GM19324 (cell line): ENCODE measurements at regions not wholly inside any gene's neighbourhood (a gene's known extent, or its start where the extent isn't known, plus 50 kb on each side); places are given as distances from the start of the nearest gene placed in this dataset.

Experiments used
- ATAC-seq: cut with Tn5 transposase; IDR thresholded peaks from one replicate; pipeline ENCODE4 v1.9.1; 2021; ENCODE audit warnings: mild to moderate bottlenecking, moderate library complexity; ENCODE audit not compliant: unreplicated experiment, low FRiP score

DNA sequence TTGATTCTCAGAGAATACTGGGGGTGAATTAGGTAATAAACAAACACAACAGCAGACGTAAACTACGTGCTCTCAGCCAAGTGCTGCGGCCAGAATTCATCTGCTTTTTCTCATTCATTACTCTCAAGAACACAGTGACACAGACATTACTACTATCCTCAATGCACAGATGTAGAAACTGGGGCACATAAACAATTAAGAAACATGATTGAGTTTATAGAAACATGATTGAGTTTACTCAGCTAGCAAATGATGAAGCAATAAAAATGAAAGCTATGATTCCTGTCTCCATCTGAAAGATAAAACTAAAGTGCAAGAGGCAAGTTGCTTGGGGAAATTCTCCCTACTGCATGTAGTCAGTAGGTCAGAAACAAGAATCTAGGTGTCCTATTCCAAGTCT lies 140.5 kb downstream of the IFI44 start:
- ATAC-seq = no peak

DNA sequence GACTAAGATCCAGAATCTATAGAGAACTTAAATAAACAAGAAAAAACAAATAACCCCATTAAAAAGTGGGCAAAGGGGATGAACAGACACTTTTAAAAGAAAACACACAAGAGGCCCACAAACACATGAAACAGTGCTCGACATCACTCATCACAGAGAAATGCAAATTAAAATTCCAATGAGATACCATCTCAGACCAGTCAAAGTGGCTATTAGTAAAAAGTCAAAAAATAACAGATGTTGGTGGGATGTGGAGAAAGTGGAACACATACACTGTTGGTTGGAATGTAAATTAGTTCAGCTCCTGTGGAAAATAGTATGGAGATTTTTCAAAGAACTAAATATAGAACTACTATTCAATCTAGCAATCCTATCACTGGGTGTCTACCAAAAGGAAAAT lies 143.1 kb downstream of the IFI44 start:
- no peak for ATAC-seq

DNA sequence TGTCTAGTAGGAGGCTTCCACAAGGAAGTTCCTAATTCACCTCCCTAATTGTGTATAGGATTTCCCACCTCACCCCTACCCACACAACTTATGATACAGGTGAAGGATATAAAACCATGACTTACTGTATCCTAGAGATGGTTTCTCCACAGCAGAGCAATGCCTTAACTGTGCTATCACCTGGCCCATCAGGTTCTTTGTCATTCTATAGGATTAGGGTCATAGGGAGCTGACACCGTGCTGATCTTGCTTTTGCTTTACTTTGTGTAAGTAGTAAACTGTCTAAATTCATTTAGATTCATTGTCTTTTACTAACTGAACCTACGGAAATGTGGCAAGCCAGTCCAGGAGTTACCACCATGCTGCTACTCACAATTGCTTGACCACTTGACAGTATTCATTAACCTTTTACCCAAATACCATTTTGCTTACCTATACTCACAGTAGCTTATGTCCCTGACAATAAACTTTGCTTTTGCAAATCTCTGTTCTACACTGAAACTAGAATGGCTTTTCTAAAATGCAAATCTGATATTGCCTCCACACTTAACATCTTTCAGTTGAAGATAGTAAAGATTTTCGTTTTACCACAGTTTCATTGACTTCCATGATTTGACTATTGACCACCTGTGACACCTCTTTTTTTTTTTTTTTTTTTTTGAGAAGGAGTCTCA lies 147.6 kb downstream of the IFI44 start:
- peak; percentile 91 for ATAC-seq

DNA sequence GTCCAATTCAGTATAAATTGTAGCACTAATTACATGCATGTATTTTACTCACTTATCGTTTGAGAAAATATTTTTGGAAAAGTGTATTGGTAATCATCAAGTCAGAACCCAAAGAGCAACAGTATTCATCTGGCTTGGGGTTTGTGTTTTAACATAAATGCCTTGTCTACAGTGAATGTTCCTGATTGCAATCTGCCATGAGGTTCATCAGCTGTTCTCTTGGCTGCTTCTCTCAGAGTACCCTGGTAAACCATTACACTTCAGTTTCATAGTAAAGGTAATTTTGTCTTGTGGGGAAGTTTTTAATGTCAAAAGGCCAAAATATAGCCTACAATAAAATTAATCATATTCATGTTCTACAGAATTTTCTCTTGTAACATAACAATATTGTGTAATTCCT lies 150.3 kb downstream of the IFI44 start:
- no peak for ATAC-seq

DNA sequence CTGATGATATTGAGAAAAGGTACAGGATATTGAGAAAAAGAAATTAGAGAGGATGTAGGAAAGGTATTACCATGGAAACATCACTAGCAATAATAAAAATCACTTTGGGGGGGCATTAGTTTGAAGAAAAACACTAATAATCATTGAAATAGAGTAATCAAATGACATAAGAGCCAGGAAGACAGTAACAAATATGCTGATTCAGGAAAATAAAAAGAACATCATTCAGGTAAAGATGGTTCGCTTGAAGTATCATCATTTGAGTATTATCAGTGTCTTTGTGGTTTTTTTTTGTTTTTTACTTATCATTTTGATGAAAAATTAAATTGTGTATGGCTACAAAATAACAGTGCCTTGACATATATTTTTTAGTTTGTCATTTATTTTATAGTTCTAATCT lies 164.5 kb downstream of the IFI44 start:
- no peak for ATAC-seq

DNA sequence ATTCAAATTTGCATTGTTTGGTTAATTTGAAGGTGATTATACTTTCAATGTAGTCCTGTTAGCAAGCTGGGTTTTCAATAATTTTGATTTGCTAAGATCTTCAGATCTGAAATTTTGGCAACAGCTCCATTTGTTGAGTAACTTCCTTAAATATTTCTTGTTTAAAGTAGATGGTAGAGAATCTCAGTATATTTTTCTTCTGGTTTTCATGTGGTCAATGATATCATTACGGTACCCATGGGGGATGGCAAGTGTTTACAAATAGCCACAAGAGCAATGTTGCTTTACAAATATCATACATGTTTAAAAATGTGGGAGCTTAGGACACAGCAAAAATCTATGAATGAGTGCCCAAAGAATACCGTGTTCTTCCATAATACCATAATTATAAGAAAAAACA lies 175.9 kb downstream of the IFI44 start:
- ATAC-seq = no peak

DNA sequence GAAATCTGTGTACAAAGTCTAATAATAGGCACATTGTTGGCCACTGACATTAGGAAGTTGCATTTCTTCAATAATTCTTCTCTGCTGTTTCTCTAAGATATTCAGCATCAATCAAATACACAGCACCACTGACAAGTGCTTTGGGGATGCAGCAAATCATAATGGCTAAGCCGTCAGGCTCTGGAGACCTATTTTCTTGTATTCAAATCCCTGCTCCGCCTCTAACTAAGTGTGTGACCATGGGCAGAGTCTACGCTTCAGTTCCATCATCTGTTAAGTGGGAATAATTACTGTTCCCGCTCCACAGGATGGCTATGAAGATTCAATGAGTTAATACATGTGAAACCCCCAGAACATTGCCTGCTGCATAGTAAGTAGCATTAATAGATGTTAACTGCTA lies 176.9 kb downstream of the ADGRL4 start:
- ATAC-seq = no peak

DNA sequence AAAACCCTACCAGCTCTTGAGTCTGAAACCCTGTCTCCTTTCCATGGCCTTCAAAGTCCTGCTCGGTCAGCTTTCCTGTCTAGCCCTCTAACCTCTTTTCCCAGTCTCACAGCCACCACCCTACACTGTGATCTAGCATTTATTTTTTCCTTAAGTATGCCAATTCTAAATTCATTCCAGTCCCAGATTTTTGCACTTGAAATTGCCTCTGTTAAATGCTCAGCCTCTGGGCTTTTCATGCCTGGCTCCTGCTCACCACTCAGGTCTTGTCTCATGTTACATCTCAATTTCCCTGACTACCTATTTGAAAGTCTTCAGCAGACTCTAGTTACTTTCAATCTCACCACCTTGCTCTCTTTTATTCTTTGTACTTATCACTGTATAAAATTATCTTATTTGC lies 176.2 kb downstream of the ADGRL4 start:
- ATAC-seq = no peak

DNA sequence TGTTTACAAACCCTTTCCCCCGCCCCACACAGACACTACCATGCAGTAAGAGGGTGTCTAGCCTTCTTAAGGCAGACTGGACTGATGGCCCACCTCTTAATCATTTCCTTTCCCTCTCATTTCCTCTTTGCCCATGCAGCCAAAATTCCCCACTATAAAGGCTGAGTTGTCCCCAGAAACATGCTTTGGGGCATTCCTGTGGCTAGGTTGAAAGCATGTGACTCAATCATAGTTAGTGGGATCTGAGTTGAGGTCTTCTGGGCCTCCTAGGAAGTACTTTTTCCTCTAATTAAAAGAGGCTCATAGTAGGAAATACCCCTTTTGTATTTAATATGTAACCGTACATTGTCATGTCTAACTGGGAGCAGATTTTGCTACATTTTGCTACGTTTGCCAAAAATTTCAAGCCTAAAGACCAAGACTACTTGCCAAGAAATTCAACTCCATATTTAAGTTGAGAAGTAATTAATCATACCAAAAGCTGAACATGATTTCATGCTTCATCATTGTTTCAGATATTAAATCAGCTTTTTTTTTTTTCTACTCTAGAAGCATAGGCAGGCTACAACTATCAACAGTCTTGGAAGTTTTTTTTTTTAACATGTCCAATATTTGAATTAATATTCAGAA lies 174.7 kb downstream of the ADGRL4 start:
- no peak for ATAC-seq

DNA sequence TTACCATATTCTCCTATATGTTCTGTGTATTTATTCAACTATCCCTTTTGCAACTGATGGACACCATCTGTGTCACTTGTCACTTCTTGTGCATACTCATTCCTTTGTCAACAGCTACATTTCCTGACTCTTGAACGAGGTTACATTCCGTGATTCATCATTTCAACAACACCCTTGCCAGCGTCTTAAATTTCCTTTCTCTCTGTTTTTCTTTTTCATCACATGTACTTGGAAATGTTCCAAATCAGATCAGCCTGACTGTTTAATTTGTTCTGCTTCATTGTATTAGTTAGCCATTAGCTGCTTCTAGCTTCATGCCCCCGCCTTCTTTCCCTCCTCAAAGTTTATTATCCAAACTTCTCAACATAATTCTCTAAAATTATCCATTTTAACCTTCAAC lies 173.0 kb downstream of the ADGRL4 start:
- ATAC-seq = no peak

DNA sequence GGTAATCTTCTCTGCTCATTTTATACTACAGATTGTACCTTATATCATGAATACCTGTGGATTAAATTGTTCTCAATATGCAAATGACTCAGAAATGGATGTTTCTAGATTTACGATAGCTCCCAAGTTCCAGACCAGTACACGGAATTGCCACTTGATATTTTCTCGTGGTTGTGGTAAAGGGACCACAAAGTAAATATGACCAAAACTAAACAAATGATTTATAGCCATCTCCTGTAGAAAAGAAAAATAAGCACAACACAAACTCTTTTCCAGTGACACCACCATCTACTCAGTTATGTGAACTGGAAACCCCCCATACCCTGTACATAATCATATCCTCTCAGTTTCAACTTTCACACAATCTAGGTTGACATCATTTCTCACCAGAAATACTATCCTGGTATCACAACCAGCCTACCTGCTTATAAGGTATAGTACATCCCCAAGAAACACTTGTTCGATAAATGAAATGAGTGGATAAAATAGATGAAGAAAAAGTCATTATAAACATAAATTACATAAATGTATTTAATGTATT lies 172.3 kb downstream of the ADGRL4 start:
- no peak for ATAC-seq

DNA sequence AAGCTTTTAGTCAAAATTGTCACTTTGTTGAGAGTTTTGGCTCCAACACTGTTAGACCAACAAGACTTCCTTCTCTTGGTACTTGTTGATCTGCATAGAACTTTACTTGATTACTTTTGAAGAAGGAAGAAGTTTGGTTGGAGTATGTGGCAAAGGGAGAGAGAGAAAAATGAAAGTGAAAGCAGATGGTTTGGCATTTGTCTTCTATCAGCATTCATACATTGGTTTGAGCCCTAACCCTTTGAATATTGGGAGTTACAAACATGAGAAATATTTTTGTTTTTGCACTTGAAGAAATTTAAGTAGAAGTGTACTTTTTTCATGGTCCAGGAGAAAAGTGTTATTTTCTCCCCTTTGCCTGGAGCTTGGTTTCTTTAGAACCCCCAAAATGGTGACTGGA lies 169.8 kb downstream of the ADGRL4 start:
- ATAC-seq = no peak

DNA sequence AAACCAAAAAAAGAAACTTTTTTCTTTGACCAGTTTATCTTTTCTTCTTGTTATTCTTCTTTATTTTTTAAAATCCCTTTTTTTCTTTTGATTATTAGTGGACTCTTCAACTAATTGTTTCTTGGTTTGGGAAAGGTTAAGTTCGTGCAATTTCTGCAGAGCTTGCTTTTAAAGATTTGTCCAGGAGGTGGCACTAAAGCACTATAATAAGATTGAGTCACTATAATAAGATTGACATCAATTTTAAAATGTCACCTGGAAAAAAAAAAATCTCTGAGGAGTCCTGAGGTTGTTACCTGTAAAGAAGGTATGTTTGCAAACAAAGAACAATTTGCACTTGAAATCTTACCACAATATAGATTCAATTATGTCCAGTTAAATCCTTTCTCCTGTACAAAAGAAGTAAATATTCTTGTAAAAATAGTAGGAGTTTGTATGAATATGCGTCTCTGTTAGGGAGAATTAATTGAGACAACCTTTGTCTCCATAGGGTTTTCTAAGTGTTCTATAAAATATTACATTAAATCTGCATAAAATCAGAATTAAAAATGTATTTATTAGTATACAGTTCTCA lies 166.7 kb downstream of the ADGRL4 start:
- ATAC-seq = no peak
